SKM-1 (cell line): ENCODE measurements at regions not wholly inside any gene's neighbourhood (a gene's known extent, or its start where the extent isn't known, plus 50 kb on each side); places are given as distances from the start of the nearest gene placed in this dataset.
A peak's percentile ranks its signal among the peaks of the same experiment; 100 is the strongest.

ENCODE experiments used
- DNase-seq: peaks from one replicate; lab custom pipeline; 2025; ENCODE audit not compliant: unreplicated experiment; lab: John Stamatoyannopoulos, UW

- DNase-seq, result no peak
These were observed 234.1 kb upstream of the TSHZ2 start for GRCh38 chr20:52738081-52738480.

- DNase-seq, result no peak
These were observed 235.7 kb upstream of the TSHZ2 start for GRCh38 chr20:52736507-52736906.

GRCh38 chr20:52731093-52731492 is 241.1 kb upstream of the TSHZ2 start:
- DNase-seq, result no peak

- no peak for DNase-seq
These were observed 244.3 kb upstream of the TSHZ2 start for GRCh38 chr20:52727740-52728456.

- no peak for DNase-seq
These were observed 247.6 kb upstream of the TSHZ2 start for GRCh38 chr20:52724541-52724940.

- DNase-seq, result no peak
These were observed 249.1 kb upstream of the TSHZ2 start for GRCh38 chr20:52722926-52723688.

GRCh38 chr20:52708137-52708536 is 264.0 kb upstream of the TSHZ2 start:
- no peak for DNase-seq

- no peak for DNase-seq
These were observed 267.6 kb upstream of the TSHZ2 start for GRCh38 chr20:52704553-52704952.

GRCh38 chr20:52688345-52688744 is 283.8 kb upstream of the TSHZ2 start:
- no peak for DNase-seq

GRCh38 chr20:52684905-52685304 is 287.3 kb upstream of the TSHZ2 start:
- no peak for DNase-seq

- no peak for DNase-seq
These were observed 288.0 kb upstream of the TSHZ2 start for GRCh38 chr20:52684176-52684575.

GRCh38 chr20:52683761-52684160 is 288.4 kb upstream of the TSHZ2 start:
- no peak for DNase-seq

GRCh38 chr20:52682237-52682636 is 289.9 kb upstream of the TSHZ2 start:
- peak; percentile 88 for DNase-seq

GRCh38 chr20:52681288-52681687 is 290.9 kb upstream of the TSHZ2 start:
- no peak for DNase-seq

GRCh38 chr20:52677216-52677615 is 294.9 kb upstream of the TSHZ2 start:
- no peak for DNase-seq

GRCh38 chr20:52676283-52676995 is 295.7 kb upstream of the TSHZ2 start:
- DNase-seq, result peak; percentile 7

- DNase-seq, result peak; percentile 87
These were observed 296.8 kb upstream of the TSHZ2 start for GRCh38 chr20:52675375-52675774.

GRCh38 chr20:52668626-52669025 is 303.5 kb upstream of the TSHZ2 start:
- DNase-seq, result no peak

GRCh38 chr20:52667358-52667757 is 304.8 kb upstream of the TSHZ2 start:
- no peak for DNase-seq

- DNase-seq, result no peak
These were observed 306.7 kb upstream of the TSHZ2 start for GRCh38 chr20:52665441-52665840.

GRCh38 chr20:52655395-52655794 is 316.8 kb upstream of the TSHZ2 start:
- no peak for DNase-seq

- DNase-seq, result no peak
These were observed 317.6 kb upstream of the TSHZ2 start for GRCh38 chr20:52654567-52654966.
